GM12878 (cell line): ENCODE measurements at regions not wholly inside any gene's neighbourhood (a gene's known extent, or its start where the extent isn't known, plus 50 kb on each side); places are given as distances from the start of the nearest gene placed in this dataset.

Experiments used
- CEBPZ ChIP-seq: fragments of 150-350 bp; IDR thresholded peaks from 2 replicates; pipeline ENCODE4 v1.6.1; 2016; ENCODE audit warnings: low read depth, low read length
- CHD1 ChIP-seq: IDR thresholded peaks from 2 replicates; pipeline ENCODE4 v1.6.1; 2012; ENCODE audit warnings: low read depth, low read length, improper control_type of control experiment
- GATAD2B ChIP-seq: fragments of 450-650 bp; conservative IDR thresholded peaks from 2 replicates; pipeline ENCODE4 v1.6.1; 2017; ENCODE audit warnings: low read depth, mild to moderate bottlenecking, moderate library complexity
- HDGF ChIP-seq: fragments of 450-650 bp; IDR thresholded peaks from 2 replicates; pipeline ENCODE4 v1.6.1; 2016; ENCODE audit warnings: antibody characterized with exemption
- POLR2A ChIP-seq: IDR thresholded peaks from 2 replicates; pipeline ENCODE4 v1.6.1; 2011; ENCODE audit warnings: low read depth, mild to moderate bottlenecking, low read length
- SIN3A ChIP-seq: IDR thresholded peaks from 2 replicates; pipeline ENCODE4 v1.6.1; 2012; ENCODE audit warnings: low read depth, low read length, improper control_type of control experiment
- TCF12 ChIP-seq: IDR thresholded peaks from 2 replicates; pipeline ENCODE4 v1.6.1; 2011; ENCODE audit warnings: low read depth, mild to moderate bottlenecking, low read length
- ZNF274 ChIP-seq: IDR thresholded peaks from one replicate; pipeline ENCODE4 v1.8.0; 2011; ENCODE audit not compliant: insufficient read length, insufficient read depth
- ZNF384 ChIP-seq: IDR thresholded peaks from 2 replicates; pipeline ENCODE4 v1.6.1; 2012; ENCODE audit warnings: low read depth, mild to moderate bottlenecking, low read length, improper control_type of control experiment, borderline replicate concordance
- TF ChIP-seq, protein P1 (sequence below): fragments of 450-650 bp; conservative IDR thresholded peaks from 2 replicates; pipeline ENCODE4 v1.6.1; 2017; ENCODE audit warnings: mild to moderate bottlenecking, moderate library complexity
- TF ChIP-seq, protein P2 (sequence below), 3 experiments: IDR thresholded peaks in 2 of 3; conservative IDR thresholded peaks in 1 of 3; 2 replicates each; pipeline ENCODE4 v1.5.1; 2011; ENCODE audit warnings: low read depth in 3 of 3, low read length in 3 of 3, mild to moderate bottlenecking in 3 of 3, control low read depth in 2 of 3, moderate library complexity in 2 of 3, inconsistent platforms in 1 of 3, mixed read lengths in 1 of 3; ENCODE audit not compliant: control insufficient read depth in 2 of 3, insufficient read depth in 1 of 3; ENCODE audit errors: extremely low read depth in 1 of 3
- TF ChIP-seq, protein P3 (sequence below): IDR thresholded peaks from 2 replicates; pipeline ENCODE4 v1.6.1; 2011; ENCODE audit warnings: borderline replicate concordance, low read depth, mild to moderate bottlenecking, moderate library complexity, mixed read lengths, low read length; ENCODE audit not compliant: insufficient read depth; ENCODE audit errors: extremely low read length
- TF ChIP-seq, protein P4 (sequence below): fragments of 450-650 bp; IDR thresholded peaks from 2 replicates; pipeline ENCODE4 v1.6.1; 2016; ENCODE audit warnings: mild to moderate bottlenecking
- TF ChIP-seq, protein P5 (sequence below): fragments of 450-650 bp; IDR thresholded peaks from 2 replicates; pipeline ENCODE4 v1.6.1; 2017; ENCODE audit warnings: mild to moderate bottlenecking

DNA sequence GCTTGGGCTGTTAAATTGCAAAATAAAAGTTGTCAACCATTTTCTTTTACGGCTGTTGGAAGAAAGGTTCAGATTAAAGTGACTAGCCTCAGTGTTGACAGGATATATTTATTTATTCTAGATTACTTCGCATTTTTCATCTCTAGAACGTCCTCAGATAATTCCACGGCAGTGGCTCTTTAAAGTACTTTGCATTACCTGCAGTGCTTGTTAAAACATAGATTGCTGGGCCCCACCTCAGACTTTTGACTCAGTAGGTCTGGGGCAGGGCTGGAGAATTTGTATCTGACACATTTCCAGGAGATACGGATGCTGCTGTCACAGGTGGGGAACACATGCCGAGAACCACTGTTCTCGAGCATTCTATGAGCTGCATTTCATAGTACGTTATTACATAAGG lies 292.7 kb downstream of the EDEM1 start (continued):
- TF ChIP-seq, protein P1, sequence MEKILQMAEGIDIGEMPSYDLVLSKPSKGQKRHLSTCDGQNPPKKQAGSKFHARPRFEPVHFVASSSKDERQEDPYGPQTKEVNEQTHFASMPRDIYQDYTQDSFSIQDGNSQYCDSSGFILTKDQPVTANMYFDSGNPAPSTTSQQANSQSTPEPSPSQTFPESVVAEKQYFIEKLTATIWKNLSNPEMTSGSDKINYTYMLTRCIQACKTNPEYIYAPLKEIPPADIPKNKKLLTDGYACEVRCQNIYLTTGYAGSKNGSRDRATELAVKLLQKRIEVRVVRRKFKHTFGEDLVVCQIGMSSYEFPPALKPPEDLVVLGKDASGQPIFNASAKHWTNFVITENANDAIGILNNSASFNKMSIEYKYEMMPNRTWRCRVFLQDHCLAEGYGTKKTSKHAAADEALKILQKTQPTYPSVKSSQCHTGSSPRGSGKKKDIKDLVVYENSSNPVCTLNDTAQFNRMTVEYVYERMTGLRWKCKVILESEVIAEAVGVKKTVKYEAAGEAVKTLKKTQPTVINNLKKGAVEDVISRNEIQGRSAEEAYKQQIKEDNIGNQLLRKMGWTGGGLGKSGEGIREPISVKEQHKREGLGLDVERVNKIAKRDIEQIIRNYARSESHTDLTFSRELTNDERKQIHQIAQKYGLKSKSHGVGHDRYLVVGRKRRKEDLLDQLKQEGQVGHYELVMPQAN = no peak
- no peak for TF ChIP-seq HDGF
- TF ChIP-seq SIN3A = no peak
- TF ChIP-seq, protein P2, sequence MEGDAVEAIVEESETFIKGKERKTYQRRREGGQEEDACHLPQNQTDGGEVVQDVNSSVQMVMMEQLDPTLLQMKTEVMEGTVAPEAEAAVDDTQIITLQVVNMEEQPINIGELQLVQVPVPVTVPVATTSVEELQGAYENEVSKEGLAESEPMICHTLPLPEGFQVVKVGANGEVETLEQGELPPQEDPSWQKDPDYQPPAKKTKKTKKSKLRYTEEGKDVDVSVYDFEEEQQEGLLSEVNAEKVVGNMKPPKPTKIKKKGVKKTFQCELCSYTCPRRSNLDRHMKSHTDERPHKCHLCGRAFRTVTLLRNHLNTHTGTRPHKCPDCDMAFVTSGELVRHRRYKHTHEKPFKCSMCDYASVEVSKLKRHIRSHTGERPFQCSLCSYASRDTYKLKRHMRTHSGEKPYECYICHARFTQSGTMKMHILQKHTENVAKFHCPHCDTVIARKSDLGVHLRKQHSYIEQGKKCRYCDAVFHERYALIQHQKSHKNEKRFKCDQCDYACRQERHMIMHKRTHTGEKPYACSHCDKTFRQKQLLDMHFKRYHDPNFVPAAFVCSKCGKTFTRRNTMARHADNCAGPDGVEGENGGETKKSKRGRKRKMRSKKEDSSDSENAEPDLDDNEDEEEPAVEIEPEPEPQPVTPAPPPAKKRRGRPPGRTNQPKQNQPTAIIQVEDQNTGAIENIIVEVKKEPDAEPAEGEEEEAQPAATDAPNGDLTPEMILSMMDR (IDR thresholded peaks at IDR 0.05 in 2 of 3, conservative IDR thresholded peaks at IDR 0.05 in 1 of 3; ENCODE audit: control insufficient read depth in 2 of 3, extremely low read depth in 1 of 3, insufficient read depth in 1 of 3, low read depth in 3 of 3, low read length in 3 of 3) = no peak
- TF ChIP-seq, protein P3, sequence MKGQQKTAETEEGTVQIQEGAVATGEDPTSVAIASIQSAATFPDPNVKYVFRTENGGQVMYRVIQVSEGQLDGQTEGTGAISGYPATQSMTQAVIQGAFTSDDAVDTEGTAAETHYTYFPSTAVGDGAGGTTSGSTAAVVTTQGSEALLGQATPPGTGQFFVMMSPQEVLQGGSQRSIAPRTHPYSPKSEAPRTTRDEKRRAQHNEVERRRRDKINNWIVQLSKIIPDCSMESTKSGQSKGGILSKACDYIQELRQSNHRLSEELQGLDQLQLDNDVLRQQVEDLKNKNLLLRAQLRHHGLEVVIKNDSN = no peak
- no peak for TF ChIP-seq TCF12
- no peak for TF ChIP-seq ZNF384
- no peak for TF ChIP-seq CEBPZ
- no peak for TF ChIP-seq GATAD2B
- TF ChIP-seq ZNF274 = no peak
- TF ChIP-seq, protein P4, sequence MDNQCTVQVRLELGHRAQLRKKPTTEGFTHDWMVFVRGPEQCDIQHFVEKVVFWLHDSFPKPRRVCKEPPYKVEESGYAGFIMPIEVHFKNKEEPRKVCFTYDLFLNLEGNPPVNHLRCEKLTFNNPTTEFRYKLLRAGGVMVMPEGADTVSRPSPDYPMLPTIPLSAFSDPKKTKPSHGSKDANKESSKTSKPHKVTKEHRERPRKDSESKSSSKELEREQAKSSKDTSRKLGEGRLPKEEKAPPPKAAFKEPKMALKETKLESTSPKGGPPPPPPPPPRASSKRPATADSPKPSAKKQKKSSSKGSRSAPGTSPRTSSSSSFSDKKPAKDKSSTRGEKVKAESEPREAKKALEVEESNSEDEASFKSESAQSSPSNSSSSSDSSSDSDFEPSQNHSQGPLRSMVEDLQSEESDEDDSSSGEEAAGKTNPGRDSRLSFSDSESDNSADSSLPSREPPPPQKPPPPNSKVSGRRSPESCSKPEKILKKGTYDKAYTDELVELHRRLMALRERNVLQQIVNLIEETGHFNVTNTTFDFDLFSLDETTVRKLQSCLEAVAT = no peak
- TF ChIP-seq, protein P5, sequence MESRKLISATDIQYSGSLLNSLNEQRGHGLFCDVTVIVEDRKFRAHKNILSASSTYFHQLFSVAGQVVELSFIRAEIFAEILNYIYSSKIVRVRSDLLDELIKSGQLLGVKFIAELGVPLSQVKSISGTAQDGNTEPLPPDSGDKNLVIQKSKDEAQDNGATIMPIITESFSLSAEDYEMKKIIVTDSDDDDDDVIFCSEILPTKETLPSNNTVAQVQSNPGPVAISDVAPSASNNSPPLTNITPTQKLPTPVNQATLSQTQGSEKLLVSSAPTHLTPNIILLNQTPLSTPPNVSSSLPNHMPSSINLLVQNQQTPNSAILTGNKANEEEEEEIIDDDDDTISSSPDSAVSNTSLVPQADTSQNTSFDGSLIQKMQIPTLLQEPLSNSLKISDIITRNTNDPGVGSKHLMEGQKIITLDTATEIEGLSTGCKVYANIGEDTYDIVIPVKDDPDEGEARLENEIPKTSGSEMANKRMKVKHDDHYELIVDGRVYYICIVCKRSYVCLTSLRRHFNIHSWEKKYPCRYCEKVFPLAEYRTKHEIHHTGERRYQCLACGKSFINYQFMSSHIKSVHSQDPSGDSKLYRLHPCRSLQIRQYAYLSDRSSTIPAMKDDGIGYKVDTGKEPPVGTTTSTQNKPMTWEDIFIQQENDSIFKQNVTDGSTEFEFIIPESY = no peak
- no peak for TF ChIP-seq POLR2A
- no peak for TF ChIP-seq CHD1
